VCaP (cell line): ENCODE measurements at regions not wholly inside any gene's neighbourhood (a gene's known extent, or its start where the extent isn't known, plus 50 kb on each side); places are given as distances from the start of the nearest gene placed in this dataset.

ENCODE experiments used
- H3K27ac ChIP-seq: fragments of 450-650 bp; 2 replicates; pipeline ENCODE4 v1.5.1; 2017
- TF ChIP-seq, protein P1 (sequence below): fragments of 450-650 bp; conservative IDR thresholded peaks from 2 replicates; pipeline ENCODE4 v1.5.1; 2017; ENCODE audit warnings: mild to moderate bottlenecking, moderate library complexity

DNA sequence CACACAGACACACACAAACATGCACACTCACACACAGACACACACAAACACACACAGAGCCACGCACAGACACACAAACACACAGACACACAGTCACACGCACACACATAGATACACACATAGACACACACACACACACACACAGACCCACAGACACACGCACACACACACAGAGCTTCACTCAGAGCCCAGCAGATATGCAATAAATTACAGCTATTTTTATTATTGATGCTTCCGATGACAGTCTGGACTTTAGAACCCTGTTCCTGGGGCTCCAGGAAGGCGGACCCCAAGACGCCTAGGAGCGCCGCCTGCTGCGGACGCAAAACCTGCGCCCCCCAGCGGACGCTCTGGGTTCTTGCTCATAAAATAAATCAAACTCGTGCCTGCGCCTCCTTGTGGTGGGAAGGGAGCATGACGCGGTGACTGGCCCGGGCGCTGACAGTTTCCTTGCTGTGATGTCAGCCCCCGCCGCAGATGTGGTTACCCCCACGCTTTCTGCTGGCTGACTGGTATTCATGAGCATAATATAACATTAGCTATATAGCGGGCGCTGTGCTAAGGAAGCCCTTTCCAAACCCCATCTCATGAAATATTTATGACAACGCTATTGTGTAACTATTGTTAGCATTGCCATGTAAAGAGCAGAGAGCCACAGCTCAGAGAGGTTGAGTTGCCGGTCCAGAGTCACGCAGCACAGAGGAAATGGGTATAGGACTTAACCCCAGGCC lies 64.4 kb upstream of the TM9SF2 start:
- H3K27ac ChIP-seq, result peak overlapping the region; percentile 42; the same call in 1 of the 2 replicates
- TF ChIP-seq, protein P1, sequence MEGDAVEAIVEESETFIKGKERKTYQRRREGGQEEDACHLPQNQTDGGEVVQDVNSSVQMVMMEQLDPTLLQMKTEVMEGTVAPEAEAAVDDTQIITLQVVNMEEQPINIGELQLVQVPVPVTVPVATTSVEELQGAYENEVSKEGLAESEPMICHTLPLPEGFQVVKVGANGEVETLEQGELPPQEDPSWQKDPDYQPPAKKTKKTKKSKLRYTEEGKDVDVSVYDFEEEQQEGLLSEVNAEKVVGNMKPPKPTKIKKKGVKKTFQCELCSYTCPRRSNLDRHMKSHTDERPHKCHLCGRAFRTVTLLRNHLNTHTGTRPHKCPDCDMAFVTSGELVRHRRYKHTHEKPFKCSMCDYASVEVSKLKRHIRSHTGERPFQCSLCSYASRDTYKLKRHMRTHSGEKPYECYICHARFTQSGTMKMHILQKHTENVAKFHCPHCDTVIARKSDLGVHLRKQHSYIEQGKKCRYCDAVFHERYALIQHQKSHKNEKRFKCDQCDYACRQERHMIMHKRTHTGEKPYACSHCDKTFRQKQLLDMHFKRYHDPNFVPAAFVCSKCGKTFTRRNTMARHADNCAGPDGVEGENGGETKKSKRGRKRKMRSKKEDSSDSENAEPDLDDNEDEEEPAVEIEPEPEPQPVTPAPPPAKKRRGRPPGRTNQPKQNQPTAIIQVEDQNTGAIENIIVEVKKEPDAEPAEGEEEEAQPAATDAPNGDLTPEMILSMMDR, result peak; percentile 100

DNA sequence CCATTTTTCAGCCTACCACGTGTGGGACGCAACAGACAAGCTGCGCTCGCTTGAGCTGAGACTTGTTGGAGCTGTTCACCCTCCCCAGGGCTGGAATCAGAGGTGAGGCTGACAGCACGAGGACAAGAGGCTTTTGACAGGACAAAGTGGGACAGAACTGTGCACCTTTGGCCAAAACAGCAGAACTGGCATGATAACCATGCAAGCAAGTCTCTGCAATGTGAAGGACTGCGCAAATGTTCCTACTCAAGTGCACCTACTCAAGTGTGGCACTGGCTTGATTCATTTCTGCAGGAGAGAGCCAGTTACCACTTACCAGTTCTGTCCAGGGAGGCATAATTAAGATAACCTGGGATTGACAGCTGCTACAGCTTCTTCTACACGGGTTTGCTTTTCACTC lies 62.2 kb upstream of the TM9SF2 start:
- TF ChIP-seq, protein P1, result no peak
- H3K27ac ChIP-seq, result no peak overlapping the region

DNA sequence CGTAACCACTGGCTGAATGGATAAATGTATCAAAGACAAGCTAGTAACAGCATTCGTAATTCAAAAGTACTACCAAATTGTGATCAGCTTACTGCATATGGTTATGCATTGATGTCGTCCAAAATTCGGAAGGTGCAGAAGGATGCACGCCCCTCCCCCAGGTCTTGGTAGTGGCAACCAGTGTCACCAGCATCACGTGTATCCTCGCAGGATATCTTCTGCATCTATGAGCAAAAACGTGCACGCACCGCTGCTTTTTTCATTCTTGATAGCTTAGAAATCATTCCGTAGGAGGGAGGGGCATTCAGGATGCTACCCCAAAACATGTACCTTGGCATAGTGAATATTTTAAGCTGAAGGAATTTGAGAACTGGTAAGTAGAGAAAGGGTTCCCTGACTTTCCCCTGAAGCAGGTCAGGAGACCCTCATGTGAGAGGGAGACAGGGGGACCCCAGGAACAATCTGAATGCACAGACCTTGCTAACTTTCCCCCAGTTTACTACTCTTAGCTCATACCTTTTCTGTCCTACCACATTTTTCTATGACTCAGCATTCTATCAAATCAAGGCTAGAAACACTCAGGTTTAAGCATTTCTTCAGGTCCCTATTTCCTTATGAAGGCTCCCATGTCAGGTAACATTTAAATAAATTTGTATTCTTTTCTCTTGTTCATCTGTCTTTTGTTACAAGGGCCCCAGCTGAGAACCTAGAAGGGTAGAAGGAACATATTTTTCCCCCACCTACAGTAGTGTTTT lies 61.2 kb upstream of the TM9SF2 start:
- TF ChIP-seq, protein P1, result no peak
- no peak overlapping the region for H3K27ac ChIP-seq

DNA sequence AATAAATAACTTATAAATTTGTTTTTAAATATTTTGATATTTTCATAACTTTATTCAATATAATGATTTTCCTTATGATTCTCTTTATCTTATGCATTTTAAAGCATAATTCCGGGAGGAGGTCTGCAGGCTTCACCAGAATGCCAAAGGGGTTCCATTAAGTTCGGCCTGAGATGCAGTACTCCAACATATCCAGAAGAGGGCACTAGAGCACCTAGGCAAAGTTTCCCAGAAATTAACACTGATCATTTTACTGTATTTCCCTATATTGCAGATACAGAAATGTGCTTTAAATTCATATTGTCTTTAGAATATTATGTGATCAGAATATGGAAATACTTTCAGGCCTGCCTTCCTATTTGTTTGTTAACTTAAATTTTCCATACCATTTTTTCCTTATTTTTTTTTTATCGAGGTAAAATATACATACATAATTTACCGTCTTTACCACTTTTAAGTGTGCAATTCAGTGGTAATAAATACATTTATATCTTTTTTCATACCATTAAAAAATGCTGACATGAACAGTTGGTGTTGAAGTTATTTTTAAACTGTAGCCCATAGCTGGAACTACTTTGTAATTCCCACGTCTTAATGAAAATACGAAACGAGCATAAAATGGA lies 58.9 kb upstream of the TM9SF2 start:
- H3K27ac ChIP-seq, result no peak overlapping the region
- TF ChIP-seq, protein P1, result peak; percentile 99

DNA sequence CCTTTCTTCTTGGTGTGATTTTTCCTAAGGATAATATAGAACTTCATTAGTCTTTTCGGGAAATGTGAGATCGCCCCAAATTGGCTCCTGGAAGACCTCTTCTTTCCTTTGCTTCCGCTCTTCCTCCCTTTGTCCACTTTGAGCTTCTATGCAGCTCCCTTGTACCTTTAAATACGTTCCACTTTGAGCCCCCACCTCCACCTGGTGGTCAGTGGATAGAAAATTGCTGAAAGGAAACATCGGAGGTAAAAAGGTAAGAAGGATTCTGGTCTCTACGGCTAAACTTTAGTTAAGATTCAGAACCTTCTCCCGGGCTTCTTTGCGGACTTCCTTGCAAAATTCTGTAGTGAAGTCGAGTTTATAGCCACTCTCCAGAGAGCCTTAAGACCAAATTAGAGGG lies 55.0 kb upstream of the TM9SF2 start:
- no peak overlapping the region for H3K27ac ChIP-seq
- TF ChIP-seq, protein P1, result peak; percentile 27; the same call in 1 of the 2 replicates

DNA sequence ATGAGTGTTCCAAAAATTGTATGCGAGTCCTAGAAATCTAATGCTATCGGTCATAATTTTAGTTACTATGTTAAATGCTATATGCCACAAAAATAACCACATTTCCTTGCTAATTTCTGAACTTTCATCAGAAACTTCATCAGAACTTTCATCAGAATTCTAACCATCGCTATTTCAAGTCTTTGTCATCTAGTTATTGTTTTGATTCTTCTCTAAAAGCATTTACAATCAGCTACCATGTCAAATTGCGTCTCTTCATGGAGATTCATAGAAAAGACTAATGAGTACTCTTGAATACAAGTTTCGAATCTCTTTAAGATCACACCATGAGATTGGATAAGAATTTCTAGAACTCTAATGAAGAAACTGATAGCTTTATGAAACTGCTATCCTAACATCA lies 52.7 kb upstream of the TM9SF2 start:
- no peak overlapping the region for H3K27ac ChIP-seq
- TF ChIP-seq, protein P1, result no peak

DNA sequence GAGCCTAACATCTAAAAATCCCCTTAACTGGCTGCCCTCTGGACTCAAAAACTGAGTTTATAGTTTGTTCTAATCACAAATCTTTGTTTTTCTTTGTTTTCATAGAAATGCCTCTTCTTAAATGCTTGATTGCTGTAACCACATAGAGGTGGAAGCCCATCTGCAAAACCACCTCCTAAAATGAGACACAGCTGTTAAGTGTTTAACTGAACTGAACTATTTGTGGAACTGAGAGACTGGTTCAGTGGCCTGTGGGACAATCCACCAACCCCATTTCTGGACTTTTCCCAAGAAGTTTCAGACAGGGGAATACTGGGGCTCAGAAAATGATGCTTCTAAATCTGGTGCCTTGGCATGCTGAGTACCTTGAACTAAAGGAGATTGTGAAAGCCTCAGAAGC lies 50.9 kb upstream of the TM9SF2 start:
- TF ChIP-seq, protein P1, result no peak

More for the DNA sequence above, 50.9 kb upstream of the TM9SF2 start:
- no peak overlapping the region for H3K27ac ChIP-seq
